Amniotic epithelial cell (primary cell): ENCODE measurements at regions not wholly inside any gene's neighbourhood (a gene's known extent, or its start where the extent isn't known, plus 50 kb on each side); places are given as distances from the start of the nearest gene placed in this dataset.

ENCODE experiments used
- DNase-seq: peaks from one replicate; pipeline ENCODE4 v3.0.0-alpha.2; 2010; ENCODE audit warnings: low read depth

- DNase-seq, result no peak
Measured at GRCh38 chr15:62697636-62698035, 344.9 kb upstream of the TPM1 start.

GRCh38 chr15:62698646-62699045, 343.9 kb upstream of the TPM1 start:
- no peak for DNase-seq

GRCh38 chr15:62706317-62706716, 336.2 kb upstream of the TPM1 start:
- no peak for DNase-seq

GRCh38 chr15:62708470-62708869, 334.1 kb upstream of the TPM1 start:
- no peak for DNase-seq

GRCh38 chr15:62709261-62709660, 333.3 kb upstream of the TPM1 start:
- no peak for DNase-seq

- DNase-seq, result peak; percentile 12
Measured at GRCh38 chr15:62711691-62712454, 330.7 kb upstream of the TPM1 start.

- no peak for DNase-seq
Measured at GRCh38 chr15:62712455-62712839, 330.1 kb upstream of the TPM1 start.

GRCh38 chr15:62715946-62716345, 326.6 kb upstream of the TPM1 start:
- no peak for DNase-seq

GRCh38 chr15:62717496-62717895, 325.1 kb upstream of the TPM1 start:
- no peak for DNase-seq

GRCh38 chr15:62719316-62719715, 323.2 kb upstream of the TPM1 start:
- DNase-seq, result no peak

GRCh38 chr15:62722237-62722636, 320.3 kb upstream of the TPM1 start:
- DNase-seq, result no peak

- DNase-seq, result no peak
Measured at GRCh38 chr15:62726461-62726860, 316.1 kb upstream of the TPM1 start.

GRCh38 chr15:62727501-62727900, 315.0 kb upstream of the TPM1 start:
- no peak for DNase-seq

- DNase-seq, result no peak
Measured at GRCh38 chr15:62730825-62731224, 311.7 kb upstream of the TPM1 start.

- peak; percentile 23 for DNase-seq
Measured at GRCh38 chr15:62732078-62732477, 310.5 kb upstream of the TPM1 start.

GRCh38 chr15:62734706-62735105, 307.8 kb upstream of the TPM1 start:
- DNase-seq, result no peak

GRCh38 chr15:62736756-62737155, 305.8 kb upstream of the TPM1 start:
- DNase-seq, result no peak

- no peak for DNase-seq
Measured at GRCh38 chr15:62737551-62737950, 305.0 kb upstream of the TPM1 start.

- peak; percentile 66 for DNase-seq
Measured at GRCh38 chr15:62739082-62739481, 303.5 kb upstream of the TPM1 start.

- peak; percentile 86 for DNase-seq
Measured at GRCh38 chr15:62739507-62739906, 303.0 kb upstream of the TPM1 start.

GRCh38 chr15:62740141-62741004, 302.2 kb upstream of the TPM1 start:
- DNase-seq, result peak; percentile 91

- no peak for DNase-seq
Measured at GRCh38 chr15:62741106-62741505, 301.4 kb upstream of the TPM1 start.

GRCh38 chr15:62742409-62743171, 300.0 kb upstream of the TPM1 start:
- DNase-seq, result peak; percentile 82
